ENCODE measurements at regions not wholly inside any gene's neighbourhood (a gene's known extent, or its start where the extent isn't known, plus 50 kb on each side); places are given as distances from the start of the nearest gene placed in this dataset.
A peak's percentile ranks its signal among the peaks of the same experiment; 100 is the strongest.
"Not testable (repeated sequence)": the region's sequence is repeated elsewhere in the genome, so short reads cannot be mapped to it uniquely, and the experiment has no call there.

- no peak for DNase-seq (ENCODE audit: low spot score)
Observed at GRCh38 chr11:87539596-87539995, 501.9 kb downstream of the TMEM135 start.

DNA sequence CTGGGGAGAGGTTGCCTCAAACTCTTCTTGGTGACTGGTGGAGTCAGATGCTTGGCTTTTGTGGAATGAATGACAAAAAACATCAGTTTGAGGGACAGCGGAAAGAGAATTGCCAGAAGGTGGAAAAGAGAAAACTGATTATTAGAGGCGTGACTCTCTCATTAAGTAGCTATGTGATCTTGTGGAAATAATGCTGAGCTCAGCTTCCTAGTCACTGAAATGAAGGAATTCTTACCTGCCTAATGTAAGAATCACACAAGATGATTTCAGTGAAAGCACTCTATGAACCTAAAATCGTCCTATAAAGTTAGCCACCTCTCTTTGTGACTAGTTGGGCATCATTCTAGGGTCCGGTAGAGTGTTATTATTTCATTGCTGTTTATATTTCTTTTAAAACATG is 498.8 kb downstream of the TMEM135 start:
- DNase-seq (ENCODE audit: low spot score), result no peak

- no peak for DNase-seq (ENCODE audit: low spot score)
Observed at GRCh38 chr11:87536016-87536415, 498.3 kb downstream of the TMEM135 start.

DNA sequence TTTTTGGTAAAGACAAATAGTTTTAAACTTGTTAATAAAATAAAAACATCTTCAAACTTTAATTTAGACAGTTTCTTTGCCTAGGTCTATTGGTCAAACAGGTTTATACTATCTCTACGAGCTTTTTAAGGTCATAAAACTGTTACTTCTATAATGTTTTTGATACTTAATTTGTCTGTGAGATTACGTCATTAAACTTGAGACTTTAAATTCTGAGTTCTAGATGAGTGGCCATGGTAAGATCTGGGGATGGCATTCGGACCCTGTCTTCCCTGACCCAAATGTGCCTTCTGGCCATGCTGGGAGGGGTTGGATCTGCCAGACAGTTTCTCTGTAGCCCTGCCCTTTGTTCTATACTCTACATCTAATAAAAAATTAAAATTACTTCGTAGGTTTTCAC is 497.8 kb downstream of the TMEM135 start:
- no peak for DNase-seq (ENCODE audit: low spot score)

DNA sequence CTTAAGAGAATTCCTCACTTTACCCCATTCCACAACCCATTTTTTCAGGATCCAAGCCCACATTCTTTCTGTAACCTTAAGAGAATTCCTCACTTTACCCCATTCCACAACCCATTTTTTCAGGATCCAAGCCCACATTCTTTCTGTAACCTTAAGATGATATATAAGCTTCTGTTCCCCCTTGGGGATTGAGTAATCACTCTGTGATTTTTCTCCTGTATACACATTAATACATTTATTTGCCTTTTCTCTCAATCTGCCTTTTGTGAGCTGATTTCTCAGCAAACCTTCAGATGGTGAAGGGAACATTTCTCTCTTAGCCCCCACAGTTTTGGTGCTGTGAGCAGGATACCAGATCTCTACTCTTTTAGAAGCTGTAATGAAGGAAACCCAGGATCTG is 494.1 kb downstream of the TMEM135 start:
- not testable (repeated sequence) for DNase-seq (ENCODE audit: low spot score)

DNA sequence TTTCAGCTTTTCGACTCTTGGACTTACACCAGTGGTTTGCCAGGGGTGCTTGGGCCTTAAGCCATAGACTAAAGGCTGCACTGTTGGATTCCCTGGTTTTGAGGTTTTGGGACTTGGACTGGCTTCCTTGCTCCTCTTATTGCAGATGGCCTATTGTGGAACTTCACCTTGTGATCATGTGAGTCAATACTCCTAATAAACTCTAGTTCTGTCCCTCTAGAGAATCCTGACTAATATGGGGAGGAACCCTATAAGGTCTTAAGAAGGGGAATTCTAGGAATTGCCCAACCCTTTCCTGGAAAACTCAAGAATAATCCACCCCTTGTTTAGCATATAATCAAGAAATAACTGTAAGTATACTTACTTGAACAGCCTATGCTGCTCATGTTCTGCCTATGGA is 491.8 kb downstream of the TMEM135 start:
- DNase-seq (ENCODE audit: low spot score), result no peak

DNA sequence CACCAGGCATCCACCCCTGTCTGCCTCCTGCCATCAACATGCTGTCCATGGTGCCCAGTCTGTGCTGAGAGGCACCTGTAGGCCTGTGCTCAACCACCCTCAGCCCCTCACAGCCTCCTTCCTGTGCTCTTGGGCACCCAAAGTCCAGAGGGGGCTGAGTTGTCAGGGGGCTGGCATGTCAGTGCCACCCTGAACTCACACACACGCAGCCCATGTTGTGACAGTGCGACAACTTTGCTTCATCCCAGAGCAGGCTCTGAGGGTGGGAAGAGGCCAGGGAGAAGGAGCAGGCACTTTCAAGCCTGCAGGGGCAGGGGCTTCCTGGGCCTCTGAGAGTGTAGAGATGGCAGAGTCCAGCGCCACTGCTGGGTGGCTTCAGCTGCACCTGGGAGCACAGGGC is 491.0 kb downstream of the TMEM135 start:
- DNase-seq (ENCODE audit: low spot score), result no peak

DNA sequence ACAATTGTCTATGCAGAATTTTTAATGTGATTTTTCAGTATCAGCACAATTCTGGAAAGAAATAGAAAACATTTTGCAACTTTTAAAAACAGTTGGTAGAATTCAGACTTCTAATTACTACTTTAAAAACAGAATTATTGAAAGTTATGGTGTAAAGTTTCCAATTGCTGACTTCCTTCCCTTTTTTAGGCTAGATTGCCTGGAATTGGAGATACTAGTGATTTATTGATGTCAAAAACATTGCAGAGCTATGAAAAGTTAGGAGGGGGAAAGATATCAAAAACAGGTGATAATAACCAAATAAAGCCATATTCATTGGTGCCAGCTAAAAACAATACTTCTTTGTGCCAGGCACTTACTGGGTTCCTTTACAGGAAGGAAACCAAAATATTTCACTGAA is 485.5 kb downstream of the TMEM135 start:
- DNase-seq (ENCODE audit: low spot score), result no peak

- no peak for DNase-seq (ENCODE audit: low spot score)
Observed at GRCh38 chr11:87518266-87518665, 480.5 kb downstream of the TMEM135 start.

- DNase-seq (ENCODE audit: low spot score), result no peak
Observed at GRCh38 chr11:87517351-87517750, 479.6 kb downstream of the TMEM135 start.

- not testable (repeated sequence) for DNase-seq (ENCODE audit: low spot score)
Observed at GRCh38 chr11:87507722-87508121, 470.0 kb downstream of the TMEM135 start.

DNA sequence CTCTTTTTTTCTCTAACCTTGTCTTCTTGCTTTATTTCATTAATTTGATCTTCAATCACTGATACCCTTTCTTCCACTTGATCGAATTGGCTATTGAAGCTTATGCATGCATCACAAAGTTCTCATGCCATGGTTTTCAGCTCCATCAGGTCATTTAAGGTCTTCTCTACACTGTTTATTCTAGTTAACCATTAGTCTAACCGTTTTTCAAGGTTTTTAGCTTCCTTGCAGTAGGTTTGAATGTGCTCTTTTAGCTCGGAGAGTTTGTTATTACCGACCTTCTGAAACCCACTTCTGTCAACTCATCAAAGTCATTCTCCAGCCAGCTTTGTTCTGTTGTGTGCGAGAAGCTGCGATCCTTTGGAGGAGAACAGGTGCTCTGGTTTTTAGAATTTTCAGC is 469.2 kb downstream of the TMEM135 start:
- not testable (repeated sequence) for DNase-seq (ENCODE audit: low spot score)

- DNase-seq (ENCODE audit: low spot score), result no peak
Observed at GRCh38 chr11:87501388-87501787, 463.7 kb downstream of the TMEM135 start.

- not testable (repeated sequence) for DNase-seq (ENCODE audit: low spot score)
Observed at GRCh38 chr11:87494936-87495335, 457.2 kb downstream of the TMEM135 start.

DNA sequence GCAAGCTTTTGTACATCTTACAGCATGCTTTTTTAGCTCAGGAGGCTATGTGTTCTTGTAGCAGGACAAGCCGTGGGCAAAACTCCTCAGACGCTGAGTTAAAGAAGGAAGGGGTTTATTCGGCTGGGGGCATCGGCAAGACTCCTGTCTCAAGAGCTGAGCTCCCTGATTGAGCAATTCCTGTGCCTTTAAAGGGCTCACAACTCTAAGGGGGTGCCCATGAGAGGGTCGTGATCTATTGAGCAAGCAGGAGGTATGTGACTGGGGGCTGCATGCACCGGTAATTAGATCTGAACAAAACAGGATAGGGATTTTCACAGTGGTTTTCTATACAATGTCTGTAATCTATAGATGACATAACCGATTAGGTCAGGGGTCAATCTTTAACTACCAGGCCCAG is 456.3 kb downstream of the TMEM135 start:
- not testable (repeated sequence) for DNase-seq (ENCODE audit: low spot score)

- DNase-seq (ENCODE audit: low spot score), result no peak
Observed at GRCh38 chr11:87493516-87493915, 455.8 kb downstream of the TMEM135 start.

DNA sequence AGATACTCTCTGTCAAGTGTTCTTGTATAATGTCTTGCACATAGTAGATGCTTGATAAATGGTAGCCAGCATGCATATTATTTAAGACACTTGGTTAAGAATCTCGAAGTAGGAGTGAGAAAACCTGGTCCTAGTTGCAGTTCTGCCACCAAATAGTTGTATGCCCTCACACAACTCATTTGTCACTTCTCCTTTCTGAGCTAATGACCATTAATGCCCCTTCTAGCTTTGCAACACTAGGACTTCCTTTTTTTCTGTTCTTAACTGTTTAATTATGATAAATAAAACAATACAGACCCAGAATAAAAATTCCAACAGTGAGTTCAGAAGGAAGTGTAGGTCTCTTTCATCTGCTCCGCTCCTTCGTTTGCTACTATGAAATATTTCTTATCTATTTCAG is 453.6 kb downstream of the TMEM135 start:
- no peak for DNase-seq (ENCODE audit: low spot score)

DNA sequence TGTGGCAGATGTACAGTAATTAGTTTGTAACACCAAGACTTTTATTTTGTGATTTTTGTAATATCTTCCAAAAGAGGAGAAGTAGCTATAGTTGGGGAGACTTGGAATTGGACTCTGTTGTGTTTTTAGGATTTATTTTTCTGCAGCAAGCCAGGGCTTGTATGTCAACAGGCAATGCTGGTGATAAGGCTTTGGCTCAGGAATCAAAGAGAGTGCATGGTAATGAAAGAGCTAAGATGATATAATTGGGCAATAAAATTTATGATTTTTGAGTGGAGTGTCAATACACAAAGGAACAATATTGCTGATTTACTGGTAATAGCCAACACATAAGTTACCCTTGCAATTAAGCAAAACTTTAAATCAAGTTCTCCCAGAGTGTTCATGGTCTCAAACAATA is 452.9 kb downstream of the TMEM135 start:
- DNase-seq (ENCODE audit: low spot score), result no peak

- no peak for DNase-seq (ENCODE audit: low spot score)
Observed at GRCh38 chr11:87484566-87484965, 446.8 kb downstream of the TMEM135 start.

DNA sequence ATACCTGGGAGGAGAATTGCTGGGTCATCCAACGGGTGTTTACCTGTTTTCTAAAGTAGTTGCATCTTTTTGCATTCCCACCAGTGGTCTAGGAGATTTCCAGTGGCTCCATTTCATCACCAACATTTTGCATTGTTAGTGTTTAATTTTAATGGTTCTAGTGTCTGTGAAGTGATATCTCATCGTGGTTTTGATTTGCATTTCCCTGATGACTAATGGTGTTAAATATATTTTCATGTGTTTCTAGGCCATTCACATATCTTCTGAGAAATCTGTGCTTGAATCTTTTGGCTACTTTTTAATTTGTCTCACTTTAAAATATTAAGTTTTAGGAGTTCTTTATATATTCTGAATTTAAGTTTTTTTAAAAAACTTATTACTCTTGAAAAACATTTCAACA is 439.6 kb downstream of the TMEM135 start:
- no peak for DNase-seq (ENCODE audit: low spot score)

DNA sequence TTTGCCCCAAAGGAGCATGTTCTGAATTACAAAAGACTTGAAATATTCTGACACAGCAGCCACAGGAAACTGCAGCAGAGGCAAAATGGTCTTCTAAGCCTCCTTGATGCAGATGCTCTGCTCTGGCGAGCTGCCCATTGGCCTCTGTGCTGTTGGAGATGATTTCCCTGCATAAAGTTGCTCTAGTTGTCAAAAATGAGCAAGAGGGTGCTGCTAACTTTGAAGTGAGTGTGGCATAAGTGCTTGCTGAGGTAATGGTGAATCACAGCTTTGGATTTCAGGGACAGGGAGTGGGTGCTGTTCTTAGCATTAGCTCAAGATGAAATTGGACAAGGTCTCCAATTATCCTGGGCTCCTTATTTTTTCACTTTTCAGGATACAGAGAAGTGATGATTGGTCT is 435.4 kb downstream of the TMEM135 start:
- no peak for DNase-seq (ENCODE audit: low spot score)

DNA sequence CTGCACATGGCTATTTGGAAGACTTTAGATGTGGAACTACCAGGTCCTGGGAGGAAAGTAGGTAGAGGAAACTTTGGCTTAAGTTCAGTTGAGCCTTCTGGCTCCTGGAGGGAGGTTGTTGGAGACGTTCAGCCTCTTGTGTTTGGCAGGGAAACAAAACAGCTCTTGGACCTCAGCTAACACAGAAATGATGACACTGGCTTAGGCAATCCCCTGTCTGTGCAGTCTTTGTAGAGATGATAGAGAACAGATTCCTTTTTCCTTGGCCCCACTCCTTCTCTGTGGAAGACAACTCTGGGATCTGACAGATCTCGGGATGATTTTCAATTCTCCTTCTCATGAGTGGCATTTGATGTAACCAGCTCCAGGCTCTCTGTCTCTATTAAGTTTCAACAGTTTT is 428.5 kb downstream of the TMEM135 start:
- no peak for DNase-seq (ENCODE audit: low spot score)

DNA sequence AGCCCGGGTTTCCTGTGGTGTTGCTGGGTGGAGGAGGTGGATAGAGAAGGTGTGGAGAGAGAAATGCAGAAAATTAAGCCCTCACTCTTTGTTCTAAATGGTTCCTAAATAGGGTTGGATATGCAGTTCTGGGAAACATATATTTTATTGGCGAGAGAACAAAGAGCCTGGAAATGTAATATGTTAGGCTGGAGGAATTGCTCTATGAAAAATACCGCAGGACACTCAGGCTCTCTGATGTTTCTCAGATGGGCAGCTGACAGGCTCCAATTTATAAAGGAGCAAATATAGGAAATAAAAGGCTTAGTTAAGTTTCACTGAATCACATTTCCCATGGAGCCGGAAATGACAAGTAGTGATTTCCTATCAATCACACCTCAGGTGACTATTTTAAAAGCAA is 428.0 kb downstream of the TMEM135 start:
- no peak for DNase-seq (ENCODE audit: low spot score)

DNA sequence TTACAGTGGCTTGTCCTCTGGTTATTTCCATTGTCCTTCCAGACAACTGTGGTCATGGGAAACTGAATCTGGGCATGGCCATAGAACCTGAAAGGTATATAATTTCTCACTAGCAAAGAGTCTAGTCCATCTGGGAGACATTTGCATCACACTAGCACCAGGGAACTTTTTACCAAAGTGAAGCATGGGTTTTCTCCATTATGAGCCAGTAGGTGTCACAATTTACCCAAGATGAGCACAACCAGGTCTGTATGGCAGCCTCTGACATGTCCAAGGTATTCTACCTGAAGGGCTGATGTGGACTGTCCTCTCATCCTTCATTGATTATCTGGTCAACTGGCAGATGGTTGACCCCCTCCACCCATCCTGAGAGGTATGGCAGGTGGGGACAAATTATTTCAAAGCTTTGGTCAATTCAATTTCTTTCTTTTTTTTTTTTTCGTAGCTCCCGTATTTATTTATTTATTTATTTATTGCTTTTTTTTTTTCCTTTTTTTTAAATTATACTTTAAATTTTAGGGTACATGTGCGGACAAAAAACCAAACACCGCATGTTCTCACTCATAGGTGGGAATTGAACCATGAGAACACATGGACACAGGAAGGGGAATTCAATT is 425.9 kb downstream of the TMEM135 start:
- DNase-seq (ENCODE audit: low spot score), result peak; percentile 63

DNA sequence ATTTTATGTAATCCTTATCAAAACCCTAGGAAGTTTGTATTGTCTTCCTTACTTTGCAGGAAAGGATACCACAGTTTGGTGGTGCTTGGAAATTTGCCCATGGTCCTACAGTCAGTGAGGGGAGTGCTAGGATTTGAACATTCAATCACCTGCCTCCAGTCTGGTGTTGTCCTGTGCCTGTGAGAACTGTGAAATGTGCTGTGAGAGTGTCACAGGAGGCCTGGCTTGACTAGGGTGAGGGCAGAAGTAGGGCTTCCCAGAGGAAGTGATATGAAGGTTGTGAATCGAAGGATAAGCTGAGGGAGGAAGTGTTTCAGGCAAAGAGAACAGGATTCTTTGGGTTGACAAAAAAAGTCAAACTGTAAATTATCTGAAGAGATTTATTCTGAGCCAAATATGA is 424.4 kb downstream of the TMEM135 start:
- DNase-seq (ENCODE audit: low spot score), result no peak

Measured in SW480 (cell line).